HTR-8/SVneo (cell line): ENCODE measurements at regions not wholly inside any gene's neighbourhood (a gene's known extent, or its start where the extent isn't known, plus 50 kb on each side); places are given as distances from the start of the nearest gene placed in this dataset.

Experiments used
- DNase-seq: peaks from one replicate; pipeline ENCODE4 v3.0.0; 2011; ENCODE audit warnings: low spot score, mixed read lengths; ENCODE audit not compliant: insufficient read length
- FAIRE-seq: peaks from 2 replicates; lab custom pipeline; 2011; peaks lifted over from hg19 to GRCh38; lab: Jason Lieb, UNC

DNA sequence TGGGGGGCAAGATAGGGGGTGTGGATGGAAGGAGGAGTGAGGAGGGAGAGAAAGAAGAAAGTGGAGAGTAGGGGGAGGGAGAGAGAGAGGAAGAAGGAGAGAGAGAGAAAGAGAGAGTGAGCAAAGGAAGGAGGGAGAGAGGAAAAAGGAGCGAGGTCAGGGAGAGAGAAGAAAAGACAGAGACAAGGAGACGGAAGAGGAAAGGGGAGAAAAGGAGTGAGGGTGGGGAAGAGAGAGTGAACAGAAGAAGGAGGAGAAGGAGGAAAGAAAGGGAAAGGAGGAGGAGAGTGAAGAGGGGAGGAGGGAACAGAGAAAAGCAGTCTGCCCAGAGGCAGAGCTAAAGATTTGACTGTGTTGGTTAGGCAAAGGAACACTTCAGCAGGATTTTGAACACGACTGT lies 181.6 kb downstream of the MID1IP1 start:
- FAIRE-seq: no peak

DNA sequence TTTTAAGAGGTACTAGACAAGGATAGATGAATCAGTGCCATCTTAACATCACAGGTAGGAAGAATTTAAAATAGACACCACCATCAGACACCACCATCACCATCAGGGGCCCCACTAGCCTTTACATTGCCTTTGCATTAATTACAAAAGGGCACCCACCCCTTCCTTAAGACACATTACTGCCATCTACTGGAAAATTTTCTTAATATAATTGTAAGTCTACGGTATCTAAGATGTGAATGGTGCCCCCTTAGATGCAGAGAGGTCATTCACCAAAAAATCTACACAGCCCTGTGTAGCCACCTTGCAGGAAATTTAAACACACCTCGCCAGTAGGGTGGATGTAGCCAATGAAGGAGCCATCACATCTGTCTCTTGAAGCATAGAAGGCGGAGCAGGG lies 184.1 kb downstream of the MID1IP1 start:
- DNase-seq (no peak), FAIRE-seq (no peak)

More for the DNA sequence above, 181.6 kb downstream of the MID1IP1 start:
- no peak for DNase-seq

DNA sequence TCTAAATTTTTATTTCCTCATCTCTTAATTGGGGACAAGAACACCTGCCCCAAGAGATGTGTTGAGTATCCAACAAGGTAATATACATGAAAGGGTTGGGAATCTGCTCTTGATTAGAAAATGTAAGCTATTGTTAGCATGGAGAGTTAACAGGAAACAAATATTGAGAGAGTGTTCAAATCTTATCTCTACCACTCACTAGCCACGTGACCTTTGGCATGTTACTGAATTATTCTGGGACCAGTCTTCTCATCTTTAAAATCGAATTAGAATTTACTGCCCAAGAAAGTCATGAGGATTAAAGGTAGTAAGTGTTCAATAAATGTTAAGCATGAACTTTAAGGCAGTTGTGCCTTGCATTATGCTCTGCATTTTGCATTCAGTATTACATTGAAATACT lies 184.7 kb downstream of the MID1IP1 start:
- FAIRE-seq (no peak), DNase-seq (no peak)

- no peak for DNase-seq
Measured at GRCh38 chrX:38986586-38986985, 185.3 kb downstream of the MID1IP1 start.

DNA sequence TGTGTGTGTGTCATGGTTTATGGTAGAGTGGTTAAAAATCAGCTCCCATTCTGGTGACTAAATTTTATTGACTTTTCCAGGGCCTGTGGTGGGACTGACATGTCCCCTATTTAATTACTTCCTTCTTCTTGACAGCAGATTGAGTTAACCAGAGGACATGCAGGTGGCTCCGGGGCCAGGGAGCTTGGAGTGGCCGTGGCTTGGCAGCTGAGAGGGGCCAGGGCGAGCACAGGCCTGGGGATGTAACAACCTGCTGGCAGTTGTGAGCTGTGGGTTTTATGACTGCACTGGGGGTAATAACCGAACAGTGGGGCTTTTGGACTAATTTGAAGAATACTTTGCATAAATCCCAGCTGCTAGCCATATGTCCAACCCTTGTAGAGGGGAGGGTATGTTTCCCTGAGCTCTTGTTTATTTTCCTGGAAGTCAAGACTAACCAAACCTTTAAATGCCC lies 186.0 kb downstream of the MID1IP1 start:
- DNase-seq: no peak
- no peak for FAIRE-seq

More at GRCh38 chrX:38986586-38986985, 185.3 kb downstream of the MID1IP1 start:
- FAIRE-seq: no peak

DNA sequence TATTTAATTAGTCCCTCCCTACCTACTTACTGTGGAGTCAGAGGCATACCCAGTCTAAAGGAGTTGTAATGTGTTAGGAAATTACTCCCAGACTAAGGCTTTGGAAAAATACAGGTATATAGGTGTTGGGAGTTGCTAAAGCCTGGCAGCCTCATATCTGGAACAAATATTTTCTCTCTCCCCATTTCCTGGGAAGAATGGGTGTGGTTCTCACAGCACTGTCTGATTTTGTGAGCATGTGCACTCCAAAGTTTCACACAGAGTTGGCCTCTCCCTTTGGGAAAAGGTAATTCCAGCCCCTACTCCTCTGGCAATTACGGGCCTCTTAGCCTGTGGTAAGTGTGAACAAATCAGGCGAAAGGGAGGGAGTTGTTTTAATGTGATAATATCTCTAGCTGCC lies 187.0 kb downstream of the MID1IP1 start:
- FAIRE-seq: no peak
- no peak for DNase-seq

DNA sequence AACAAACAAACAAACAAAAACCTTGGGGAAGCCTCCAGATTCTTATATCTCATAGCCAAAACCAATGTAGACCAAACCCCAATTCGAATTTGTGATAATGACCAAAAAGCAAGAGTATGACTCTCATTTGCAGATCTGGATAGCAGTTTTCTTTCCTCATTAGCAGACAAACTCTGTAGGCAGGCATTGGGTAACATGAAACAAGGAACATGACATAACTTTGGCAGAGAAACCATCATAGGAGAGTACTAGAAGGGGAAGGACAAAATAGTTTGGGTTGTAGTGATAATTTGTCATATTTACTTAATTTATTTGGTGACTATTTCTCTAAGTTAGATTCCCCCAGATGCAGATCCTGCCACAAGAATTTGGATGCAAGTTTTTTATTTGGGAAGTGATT lies 187.8 kb downstream of the MID1IP1 start:
- FAIRE-seq (no peak), DNase-seq (no peak)

DNA sequence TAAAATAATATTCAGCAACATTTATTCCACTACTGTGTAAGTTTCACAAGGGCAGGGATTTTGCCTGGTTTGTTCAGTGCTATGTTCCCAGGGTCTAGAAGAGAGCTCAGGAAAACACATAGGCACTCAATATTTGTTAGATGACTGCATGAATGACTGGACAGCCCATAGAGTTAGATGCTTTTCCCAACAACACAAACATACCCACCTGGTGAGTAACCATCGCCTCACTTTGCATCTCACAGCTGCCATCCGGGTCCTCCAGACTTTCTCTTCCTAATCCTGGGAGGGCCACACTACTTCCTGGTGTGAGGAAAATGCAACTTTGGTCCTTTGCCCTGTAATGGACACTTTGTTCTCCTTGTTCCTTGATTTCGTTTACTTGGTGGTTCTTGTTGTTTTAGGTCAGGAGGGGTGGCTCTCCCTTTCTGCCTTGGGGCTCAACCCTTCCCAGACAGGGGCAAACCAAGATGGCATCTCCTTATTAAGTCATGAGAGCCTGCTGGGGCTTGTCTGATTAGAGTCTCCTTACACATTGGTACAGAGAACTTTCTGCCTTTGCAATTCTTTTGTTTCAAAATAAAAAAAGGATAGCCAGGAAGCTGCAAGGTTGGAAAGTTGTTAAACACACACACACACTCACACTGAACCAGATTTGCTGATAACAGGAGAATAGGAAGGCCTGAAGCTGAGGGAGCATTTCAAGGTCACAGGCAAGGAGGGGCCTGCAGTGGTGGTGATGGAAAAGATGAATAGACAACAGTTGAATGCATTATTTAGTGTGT lies 190.6 kb downstream of the MID1IP1 start:
- FAIRE-seq (no peak), DNase-seq (no peak)

DNA sequence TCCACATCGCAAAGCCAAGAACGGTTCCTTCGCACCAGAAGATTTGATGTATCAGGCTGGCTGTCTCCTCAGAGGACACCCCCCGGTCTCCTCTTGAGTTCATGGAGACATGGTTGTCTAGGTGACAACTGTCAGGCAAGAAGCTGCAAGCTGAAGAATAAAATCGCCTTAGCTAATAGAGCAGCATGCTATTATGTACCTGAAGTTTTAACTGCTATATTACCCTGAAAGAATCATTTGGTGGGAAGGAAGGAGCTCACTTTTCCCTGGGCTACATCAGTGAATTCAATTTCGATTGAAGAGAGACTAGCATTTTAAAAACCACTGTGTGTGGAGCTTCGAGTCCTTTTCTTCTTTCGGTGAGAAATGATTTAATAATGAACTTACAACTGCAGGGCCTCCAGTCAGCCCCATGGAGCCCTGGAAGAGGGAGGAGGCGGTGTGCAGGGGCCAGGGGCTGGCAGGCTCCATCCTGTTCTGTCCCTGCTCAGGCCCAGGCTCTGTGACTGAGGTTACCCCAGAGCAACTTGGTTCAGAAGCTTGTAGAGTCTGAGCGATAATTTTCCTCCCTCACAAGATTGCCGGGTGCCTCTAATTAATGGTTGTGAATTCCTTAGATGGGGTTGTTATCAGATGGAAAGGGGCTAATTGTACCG lies 191.3 kb downstream of the MID1IP1 start:
- DNase-seq (no peak), FAIRE-seq (no peak)

GRCh38 chrX:38993500-38993899 lies 192.2 kb downstream of the MID1IP1 start:
- no peak for FAIRE-seq

DNA sequence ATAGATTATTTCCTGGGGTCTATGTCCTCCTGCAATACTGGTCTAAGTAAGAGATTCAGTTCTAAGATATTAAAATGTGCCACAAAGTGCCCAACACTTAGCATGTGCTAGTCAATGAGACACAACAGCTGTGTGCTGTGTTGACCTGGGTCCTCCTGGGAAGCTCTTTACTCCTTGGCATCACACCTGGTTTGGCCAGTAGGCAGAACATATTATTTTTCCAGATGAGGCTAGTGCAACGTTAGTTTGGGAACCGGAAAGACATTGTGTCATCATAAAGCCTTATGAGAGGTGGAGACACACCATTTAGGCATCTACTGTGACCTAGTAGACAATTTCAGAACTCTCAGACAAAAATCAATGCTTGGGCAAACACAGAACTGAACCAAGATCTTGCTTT lies 197.8 kb downstream of the MID1IP1 start:
- no peak for FAIRE-seq

More at GRCh38 chrX:38993500-38993899, 192.2 kb downstream of the MID1IP1 start:
- DNase-seq: no peak

GRCh38 chrX:38999967-39000745 lies 198.9 kb downstream of the MID1IP1 start:
- FAIRE-seq (no peak), DNase-seq (no peak)

More for the DNA sequence above, 197.8 kb downstream of the MID1IP1 start:
- DNase-seq: no peak

- DNase-seq (no peak), FAIRE-seq (no peak)
Measured at GRCh38 chrX:39000802-39001201, 199.5 kb downstream of the MID1IP1 start.

- DNase-seq (no peak), FAIRE-seq (no peak)
Measured at GRCh38 chrX:39002466-39002865, 201.2 kb downstream of the MID1IP1 start.

GRCh38 chrX:39008549-39008948 lies 207.3 kb downstream of the MID1IP1 start:
- no peak for DNase-seq
- FAIRE-seq: no peak

DNA sequence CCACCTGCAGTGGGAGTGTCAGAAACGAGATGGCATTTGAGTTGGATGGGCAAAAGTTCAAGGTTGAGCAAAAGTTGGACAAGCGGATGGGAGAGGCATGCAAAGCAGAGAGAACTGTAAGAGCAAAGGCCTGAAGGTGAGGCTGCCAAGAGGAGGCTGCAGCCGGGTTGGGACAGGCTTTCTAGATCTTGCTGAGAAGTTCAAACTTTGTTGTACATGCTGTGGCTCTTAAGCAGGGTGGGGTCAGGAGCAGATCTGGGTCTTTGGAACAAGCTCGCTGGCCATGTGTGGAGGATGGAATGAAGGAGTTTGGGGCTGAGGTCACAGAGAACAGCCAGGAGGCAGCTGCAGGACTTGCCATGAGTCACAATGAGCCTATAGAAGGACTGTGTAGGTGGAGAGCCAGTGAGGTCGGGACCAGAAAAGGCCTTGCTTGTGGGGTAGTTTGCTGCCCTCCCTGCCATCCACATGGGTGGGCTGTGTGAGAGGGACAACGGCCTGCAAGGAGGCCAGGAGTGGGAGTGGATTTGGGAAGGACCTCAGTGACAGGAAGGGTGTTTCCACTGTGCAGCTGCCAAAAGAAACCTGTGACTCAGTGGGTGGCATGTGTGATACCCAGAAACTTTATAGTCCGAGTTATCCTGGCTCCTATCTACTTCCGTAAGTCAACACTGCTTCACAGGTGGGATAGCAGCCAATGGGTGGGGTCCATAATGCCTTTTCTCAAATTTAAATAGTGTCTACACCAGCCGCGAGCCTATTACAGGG lies 210.4 kb downstream of the MID1IP1 start:
- FAIRE-seq (no peak), DNase-seq (no peak)

DNA sequence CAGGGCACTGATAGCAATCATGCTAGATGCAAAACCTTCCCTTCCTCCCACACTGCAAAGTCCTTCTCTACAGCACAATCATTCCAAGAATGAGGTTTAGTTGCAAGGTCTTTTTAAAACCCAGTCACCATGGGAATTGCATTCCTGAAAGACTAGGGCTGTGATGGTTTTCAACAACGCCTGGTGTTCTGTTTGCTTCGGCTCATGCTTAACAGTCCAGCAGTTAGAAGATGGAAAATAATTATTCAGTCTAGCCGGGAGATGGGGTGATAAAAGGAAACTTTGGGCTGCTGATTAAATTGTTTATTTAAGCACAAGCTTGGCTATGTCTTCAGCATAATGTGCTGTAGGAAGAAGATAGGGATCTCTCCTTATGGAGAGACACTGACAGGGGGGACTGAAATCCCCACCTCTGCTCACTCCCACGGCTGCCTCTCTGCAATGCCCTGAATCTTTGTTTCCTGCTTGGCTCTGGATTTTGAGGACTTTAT lies 211.4 kb downstream of the MID1IP1 start:
- FAIRE-seq: no peak

DNA sequence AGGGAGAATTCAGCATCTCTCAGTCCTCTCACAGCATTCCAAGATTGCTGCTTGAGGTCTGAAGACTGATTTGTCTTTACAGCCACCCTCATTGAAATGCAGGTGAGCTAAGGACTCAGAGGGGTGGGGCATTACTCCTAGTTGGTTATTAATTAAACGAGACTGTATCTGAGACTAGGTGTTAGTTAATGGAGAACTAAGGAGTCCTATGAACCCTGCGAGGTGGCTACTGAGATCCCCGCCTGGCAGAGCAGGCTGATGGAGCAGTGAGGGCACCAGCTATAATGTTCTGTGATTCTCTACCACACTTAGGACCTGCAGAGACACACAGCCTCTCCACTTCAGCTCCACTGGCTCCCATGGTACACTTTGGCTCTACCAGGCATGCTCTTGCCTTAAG lies 215.3 kb downstream of the MID1IP1 start:
- no peak for FAIRE-seq
- DNase-seq: no peak

More for the DNA sequence above, 211.4 kb downstream of the MID1IP1 start:
- no peak for DNase-seq

DNA sequence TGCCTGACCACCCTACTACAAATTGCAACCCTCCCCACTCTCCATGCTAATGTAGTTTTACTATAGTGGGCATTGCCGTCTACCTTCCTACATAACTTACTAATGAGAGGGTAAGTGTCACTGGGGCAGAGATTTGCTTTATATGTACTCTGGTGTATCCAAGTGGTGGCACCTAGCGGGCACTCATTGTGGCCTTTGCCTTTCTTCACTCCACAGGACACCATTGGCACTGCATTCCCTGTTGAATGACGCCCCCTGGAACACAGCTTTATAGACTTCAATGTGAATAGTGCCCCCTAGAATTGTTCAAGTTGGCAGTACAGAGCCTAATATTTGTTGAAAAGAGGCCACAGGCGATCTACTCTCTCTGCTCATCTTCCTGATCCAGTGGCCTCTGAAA lies 215.8 kb downstream of the MID1IP1 start:
- DNase-seq (no peak), FAIRE-seq (no peak)

- no peak for FAIRE-seq
- DNase-seq: no peak
Measured at GRCh38 chrX:39017716-39018115, 216.5 kb downstream of the MID1IP1 start.
